Stomach (tissue), 4 donors: ENCODE measurements at regions not wholly inside any gene's neighbourhood (a gene's known extent, or its start where the extent isn't known, plus 50 kb on each side); places are given as distances from the start of the nearest gene placed in this dataset.

Experiments used
- CTCF ChIP-seq, 7 experiments: fragments of 450-650 bp in 4 of 7; fragments of 200-600 bp in 3 of 7; sonication (generic) in 3 of 7; IDR thresholded peaks; one replicate each; pipeline ENCODE4 v1.5.1; 2016 to 2019; ENCODE audit warnings: antibody characterized with exemption in 7 of 7, control low read depth in 2 of 7, mild to moderate bottlenecking in 1 of 7
- EP300 ChIP-seq: sonication (generic); formaldehyde crosslinking; IDR thresholded peaks from one replicate; pipeline ENCODE4 v1.6.1; 2017; ENCODE audit warnings: antibody characterized with exemption

GRCh38 chr3:102017784-102018183 is 168.5 kb downstream of the NFKBIZ start:
- no peak for TF ChIP-seq CTCF (IDR thresholded peaks at IDR 0.05)
- no peak for TF ChIP-seq EP300
